ENCODE measurements at regions not wholly inside any gene's neighbourhood (a gene's known extent, or its start where the extent isn't known, plus 50 kb on each side); places are given as distances from the start of the nearest gene placed in this dataset.
"Not testable (repeated sequence)": the region's sequence is repeated elsewhere in the genome, so short reads cannot be mapped to it uniquely, and the experiment has no call there.

- DNase-seq: not testable (repeated sequence)
Measured at GRCh38 chr2:88802026-88802425, 110.6 kb downstream of the RPIA start.

GRCh38 chr2:88807237-88807962 lies 115.9 kb downstream of the RPIA start:
- no peak for DNase-seq

GRCh38 chr2:88808083-88808482 lies 116.6 kb downstream of the RPIA start:
- DNase-seq: no peak

- DNase-seq: no peak
Measured at GRCh38 chr2:88808652-88809051, 117.2 kb downstream of the RPIA start.

GRCh38 chr2:88809216-88809615 lies 117.7 kb downstream of the RPIA start:
- no peak for DNase-seq

GRCh38 chr2:88810017-88810416 lies 118.5 kb downstream of the RPIA start:
- no peak for DNase-seq

- DNase-seq: no peak
Measured at GRCh38 chr2:88810488-88810887, 119.0 kb downstream of the RPIA start.

- no peak for DNase-seq
Measured at GRCh38 chr2:88811233-88811632, 119.8 kb downstream of the RPIA start.

GRCh38 chr2:88811681-88812080 lies 120.2 kb downstream of the RPIA start:
- no peak for DNase-seq

- DNase-seq: no peak
Measured at GRCh38 chr2:88813612-88814011, 122.1 kb downstream of the RPIA start.

- DNase-seq: no peak
Measured at GRCh38 chr2:88815282-88815681, 123.8 kb downstream of the RPIA start.

GRCh38 chr2:88815697-88816096 lies 124.2 kb downstream of the RPIA start:
- no peak for DNase-seq

- no peak for DNase-seq
Measured at GRCh38 chr2:88818381-88818780, 126.9 kb downstream of the RPIA start.

GRCh38 chr2:88824951-88825350 lies 133.5 kb downstream of the RPIA start:
- no peak for DNase-seq

GRCh38 chr2:88826399-88826798 lies 134.9 kb downstream of the RPIA start:
- no peak for DNase-seq

GRCh38 chr2:88827821-88828220 lies 136.3 kb downstream of the RPIA start:
- DNase-seq: no peak

GRCh38 chr2:88828397-88829137 lies 137.1 kb downstream of the RPIA start:
- DNase-seq: no peak

- DNase-seq: no peak
Measured at GRCh38 chr2:88829607-88830463, 138.4 kb downstream of the RPIA start.

- no peak for DNase-seq
Measured at GRCh38 chr2:88831071-88831791, 139.8 kb downstream of the RPIA start.

GRCh38 chr2:88831792-88832248 lies 140.3 kb downstream of the RPIA start:
- no peak for DNase-seq

- no peak for DNase-seq
Measured at GRCh38 chr2:88832311-88832991, 141.0 kb downstream of the RPIA start.

- DNase-seq: no peak
Measured at GRCh38 chr2:88832992-88833389, 141.5 kb downstream of the RPIA start.
